GM19099 (cell line): ENCODE measurements at regions not wholly inside any gene's neighbourhood (a gene's known extent, or its start where the extent isn't known, plus 50 kb on each side); places are given as distances from the start of the nearest gene placed in this dataset.

ENCODE experiments used
- POLR2A ChIP-seq: IDR thresholded peaks from 3 replicates; pipeline ENCODE4 v1.6.1; 2011; ENCODE audit warnings: low read depth; ENCODE audit not compliant: insufficient read length; ENCODE audit errors: extremely low read depth

DNA sequence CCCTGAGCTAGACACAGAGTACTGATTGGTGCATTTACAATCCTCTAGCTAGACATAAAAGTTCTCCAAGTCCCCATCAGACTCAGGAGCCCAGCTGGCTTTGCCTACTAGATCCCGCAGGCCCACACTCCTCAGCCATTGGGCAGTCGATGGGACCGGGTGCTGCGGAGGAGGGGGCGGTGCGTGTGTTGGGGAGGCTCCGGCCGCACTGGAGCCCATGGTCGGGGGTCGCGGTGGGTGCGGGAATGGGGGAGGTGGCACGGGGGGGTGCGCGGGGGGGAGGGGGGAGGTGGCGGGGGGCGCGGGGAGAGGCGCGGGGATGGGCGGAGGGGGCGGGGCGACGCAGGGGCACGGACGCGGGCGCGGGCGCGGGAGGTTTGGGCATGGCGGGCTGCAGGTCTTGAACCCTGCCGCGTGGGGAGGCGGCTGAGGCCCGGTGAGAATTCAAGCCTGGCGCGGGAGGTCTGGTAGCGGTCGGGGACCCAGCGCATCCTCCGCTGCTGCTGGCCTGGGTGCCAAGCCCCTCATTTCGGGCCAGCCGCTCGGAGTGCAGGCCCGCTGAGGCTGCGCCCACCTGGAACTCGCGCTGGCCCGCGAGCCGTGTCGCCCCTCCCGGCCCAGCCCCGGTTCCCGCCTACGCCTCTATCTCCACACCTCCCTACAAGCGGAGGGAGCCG, 674.1 kb downstream of the SLITRK5 start:
- no peak for TF ChIP-seq POLR2A

- TF ChIP-seq POLR2A: no peak
These were observed 689.6 kb downstream of the SLITRK5 start for GRCh38 chr13:88360761-88361160.

DNA sequence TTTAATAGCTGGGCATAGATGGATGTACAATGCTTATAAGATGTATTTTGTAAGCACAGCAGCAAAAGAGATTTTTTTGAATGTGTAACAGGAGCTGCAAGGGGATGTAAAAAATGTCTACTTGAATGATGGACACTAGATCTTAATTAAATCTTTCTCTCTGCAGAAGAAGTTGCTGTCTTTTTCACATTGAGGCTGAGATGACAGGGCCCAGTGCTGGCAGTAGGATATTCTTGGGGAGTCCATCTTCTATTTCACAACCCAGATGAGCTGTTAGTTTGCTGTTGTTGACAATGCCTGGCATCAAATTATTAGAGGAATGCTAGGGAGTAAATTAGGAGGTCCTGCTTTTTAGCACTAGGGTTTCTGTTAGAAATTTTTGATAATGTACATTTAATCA, 698.7 kb downstream of the SLITRK5 start:
- TF ChIP-seq POLR2A: no peak

- TF ChIP-seq POLR2A: no peak
These were observed 705.7 kb downstream of the SLITRK5 start for GRCh38 chr13:88376760-88377388.

- TF ChIP-seq POLR2A: no peak
These were observed 706.7 kb downstream of the SLITRK5 start for GRCh38 chr13:88377852-88378251.

- no peak for TF ChIP-seq POLR2A
These were observed 713.4 kb downstream of the SLITRK5 start for GRCh38 chr13:88384542-88384941.

GRCh38 chr13:88395804-88396203, 724.6 kb downstream of the SLITRK5 start:
- no peak for TF ChIP-seq POLR2A

GRCh38 chr13:88411696-88412095, 740.5 kb downstream of the SLITRK5 start:
- no peak for TF ChIP-seq POLR2A

DNA sequence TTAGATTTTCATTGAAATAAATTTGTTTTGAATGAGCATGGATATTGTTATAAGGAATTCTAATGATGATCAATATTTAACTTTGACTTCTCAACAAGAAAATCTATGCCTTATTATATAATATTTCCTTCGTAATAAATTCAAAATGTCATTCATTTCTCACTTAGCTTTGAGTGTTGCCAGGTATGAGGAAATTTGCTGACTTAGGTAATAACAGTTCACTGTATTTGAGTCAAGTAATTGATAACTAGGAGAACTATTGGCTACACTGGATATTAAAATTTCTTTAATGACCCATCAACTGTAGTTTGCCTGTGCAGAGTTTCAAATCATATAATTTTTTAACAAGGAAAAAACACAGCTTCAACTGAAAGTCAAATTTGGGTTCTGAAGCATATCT, 746.6 kb downstream of the SLITRK5 start:
- no peak for TF ChIP-seq POLR2A

DNA sequence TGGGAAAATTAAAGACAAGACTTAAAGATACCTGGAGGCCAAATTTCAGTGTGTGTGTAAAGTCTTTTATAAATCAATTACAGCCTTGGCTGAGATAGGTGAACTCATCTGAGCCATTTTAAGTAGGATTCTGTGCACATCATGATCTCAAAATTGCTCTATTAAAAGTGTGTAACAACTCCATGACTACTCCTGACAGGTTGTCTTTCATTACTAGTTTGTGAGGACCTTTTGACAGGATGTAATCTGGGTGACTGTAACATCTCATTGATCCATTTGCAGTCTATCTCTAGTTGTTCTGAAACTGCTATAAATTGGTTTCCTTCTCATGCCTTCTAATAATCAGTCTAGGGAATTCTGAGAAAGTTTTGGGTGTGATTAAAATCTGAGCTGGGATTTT, 753.3 kb downstream of the SLITRK5 start:
- no peak for TF ChIP-seq POLR2A

GRCh38 chr13:88426661-88427060, 755.5 kb downstream of the SLITRK5 start:
- TF ChIP-seq POLR2A: no peak

DNA sequence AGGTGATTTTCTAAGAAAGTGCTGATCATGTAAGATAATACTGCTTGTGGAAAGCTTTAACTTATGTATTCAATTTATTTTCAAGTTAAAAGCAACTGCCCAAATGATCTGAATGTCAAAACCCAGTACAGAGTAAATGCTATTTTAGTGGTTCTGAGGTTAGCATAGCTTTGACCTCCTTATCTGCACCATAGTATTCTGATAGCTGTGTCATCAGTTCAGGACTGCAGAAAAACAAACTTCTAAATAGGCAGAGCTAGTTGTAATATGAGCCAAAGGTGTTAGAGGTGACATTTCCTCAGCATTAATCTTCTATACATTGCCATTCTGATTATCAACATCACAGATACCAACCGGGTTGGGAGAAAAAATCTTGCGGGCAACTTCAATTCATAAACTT, 758.7 kb downstream of the SLITRK5 start:
- no peak for TF ChIP-seq POLR2A

GRCh38 chr13:88434953-88435352, 763.8 kb downstream of the SLITRK5 start:
- TF ChIP-seq POLR2A: no peak

DNA sequence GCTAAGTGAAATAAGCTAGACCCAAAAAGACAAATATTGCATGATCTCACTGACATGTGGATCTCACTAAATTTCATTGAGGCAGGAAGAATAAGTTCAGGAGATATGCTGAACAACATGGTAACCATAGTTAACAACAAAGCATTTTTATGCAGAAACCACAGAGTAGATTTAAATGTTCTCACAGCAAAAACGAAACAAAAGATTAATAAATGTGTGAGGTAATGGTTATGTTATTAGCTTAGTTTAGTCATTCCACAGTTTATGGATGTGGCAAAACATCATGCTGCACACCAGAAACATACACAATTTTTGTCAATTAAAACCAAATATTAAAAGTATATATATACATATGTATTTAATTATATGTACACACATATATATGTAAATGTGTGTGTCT, 765.8 kb downstream of the SLITRK5 start:
- no peak for TF ChIP-seq POLR2A

DNA sequence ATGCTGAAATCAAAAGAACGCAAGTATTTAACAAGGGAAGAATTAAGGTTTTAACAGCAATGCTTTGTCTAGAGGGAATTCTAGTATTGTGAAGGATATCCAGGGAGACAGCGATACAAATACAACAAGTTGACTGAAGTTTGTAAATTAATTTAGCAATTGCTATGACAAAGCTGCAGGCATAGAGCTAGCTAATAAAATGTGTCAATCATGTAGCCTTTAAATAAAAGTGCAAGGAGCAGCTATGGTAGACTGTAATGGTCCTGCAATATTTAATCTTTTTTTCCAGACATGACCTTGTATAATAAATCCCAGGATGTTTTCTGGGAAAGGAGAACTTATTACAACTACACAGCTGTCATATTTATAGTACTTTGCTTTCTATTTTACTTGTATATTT, 779.3 kb downstream of the SLITRK5 start:
- no peak for TF ChIP-seq POLR2A

GRCh38 chr13:88456151-88456550, 785.0 kb downstream of the SLITRK5 start:
- TF ChIP-seq POLR2A: no peak

DNA sequence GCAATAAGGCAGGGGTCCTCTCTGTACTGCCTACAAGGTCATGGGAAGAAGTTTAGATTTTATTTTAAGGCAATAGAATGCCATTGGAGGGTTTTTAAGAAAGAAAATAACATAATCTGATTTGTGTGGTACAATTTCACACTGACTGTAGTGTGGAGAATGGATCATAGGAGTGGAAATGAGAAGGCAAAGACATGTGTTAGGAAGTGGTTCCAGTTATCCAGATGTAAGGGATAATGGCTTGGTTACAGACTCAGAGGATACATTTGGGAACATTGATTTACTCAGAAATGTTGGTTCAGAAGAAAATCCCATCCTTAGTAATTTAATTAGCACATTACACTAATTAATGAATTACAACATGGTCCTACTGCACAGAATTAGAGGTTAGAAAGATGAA, 788.2 kb downstream of the SLITRK5 start:
- no peak for TF ChIP-seq POLR2A
